B cell (primary cell): ENCODE measurements at regions not wholly inside any gene's neighbourhood (a gene's known extent, or its start where the extent isn't known, plus 50 kb on each side); places are given as distances from the start of the nearest gene placed in this dataset.

ENCODE experiments used
- ATAC-seq: fragments of 200-7000 bp; cut with Tn5 transposase; one replicate; pipeline ENCODE4 v1.10.0; 2021; ENCODE audit warnings: low read depth, mild to moderate bottlenecking, moderate number of reproducible peaks, moderate library complexity
- CTCF ChIA-PET: fragments of 350-600 bp; sonication (Branson Sonifier 250); formaldehyde crosslinking; loops from one replicate; lab custom pipeline; 2021; ENCODE audit warnings: antibody characterized with exemption, inconsistent platforms; lab: Charles Lee
- POLR2A ChIA-PET: fragments of 350-600 bp; sonication (Branson Sonifier 250); formaldehyde crosslinking; loops from one replicate; lab custom pipeline; 2021; ENCODE audit warnings: antibody characterized with exemption; lab: Charles Lee
- DNase-seq: peaks from one replicate; pipeline ENCODE4 v3.0.0; 2013
- H2AFZ ChIP-seq: 2 replicates; pipeline ENCODE4 v1.6.1; 2012; ENCODE audit warnings: mild to moderate bottlenecking, low read depth, low read length; ENCODE audit not compliant: insufficient read depth, poor library complexity, severe bottlenecking
- H3K27ac ChIP-seq, 2 donors: 1 replicate in 1 of 2; 2 replicates in 1 of 2; pipeline ENCODE4 v1.5.1; 2012 to 2013; ENCODE audit warnings: low read length in 2 of 2, mild to moderate bottlenecking in 2 of 2, moderate library complexity in 1 of 2
- H3K27me3 ChIP-seq, 4 experiments: fragments of 200-600 bp in 1 of 4; sonication (generic) in 1 of 4; replicated peaks in 1 of 4; 1 replicate in 2 of 4; 2 replicates in 2 of 4; pipeline versions ENCODE4 v1.6.1 to v1.7.0; 2013 to 2016; ENCODE audit warnings: low read length in 3 of 4, mild to moderate bottlenecking in 2 of 4, mixed read lengths in 1 of 4, moderate library complexity in 1 of 4; ENCODE audit not compliant: insufficient read depth in 4 of 4, control insufficient read depth in 3 of 4; ENCODE audit errors: control extremely low read depth in 1 of 4
- H3K36me3 ChIP-seq, 2 experiments: replicated peaks in 1 of 2; 1 replicate in 1 of 2; 2 replicates in 1 of 2; pipeline versions ENCODE4 v1.6.1 to v1.7.1; 2013; ENCODE audit warnings: low read length in 1 of 2; ENCODE audit not compliant: insufficient read depth in 2 of 2, control insufficient read depth in 1 of 2; ENCODE audit errors: control extremely low read depth in 1 of 2, extremely low read depth in 1 of 2
- H3K4me1 ChIP-seq, 2 donors: fragments of 200-600 bp in 1 of 2; sonication (generic) in 1 of 2; 1 replicate in 1 of 2; 2 replicates in 1 of 2; pipeline versions ENCODE4 v1.5.1 to v1.6.1; 2013 to 2017; ENCODE audit warnings: low read length in 2 of 2; ENCODE audit not compliant: control insufficient read depth in 2 of 2, insufficient read depth in 2 of 2
- H3K4me2 ChIP-seq: replicated peaks from 2 replicates; pipeline ENCODE3; 2012; ENCODE audit warnings: mild to moderate bottlenecking, low read depth, low read length; ENCODE audit not compliant: poor library complexity, severe bottlenecking
- H3K4me3 ChIP-seq, 5 experiments: fragments of 200-600 bp in 1 of 5; sonication (generic) in 1 of 5; 1 replicate in 3 of 5; 2 replicates in 2 of 5; pipeline versions ENCODE4 v1.5.1 to v1.7.0; 2011 to 2016; ENCODE audit warnings: low read length in 4 of 5, mild to moderate bottlenecking in 4 of 5, low read depth in 2 of 5, control low read depth in 1 of 5, moderate library complexity in 1 of 5; ENCODE audit not compliant: insufficient read depth in 1 of 5; ENCODE audit errors: control extremely low read depth in 1 of 5, extremely low read depth in 1 of 5
- H3K79me2 ChIP-seq: fragments of 200-600 bp; sonication (generic); one replicate; pipeline ENCODE4 v1.6.0; 2016; ENCODE audit warnings: low read length; ENCODE audit not compliant: control insufficient read depth, insufficient read depth
- H3K9ac ChIP-seq: fragments of 200-600 bp; sonication (generic); 2 replicates; pipeline ENCODE4 v1.6.1; 2017; ENCODE audit warnings: mild to moderate bottlenecking, low read length, moderate library complexity
- H3K9me3 ChIP-seq, 3 donors: one replicate each; pipeline versions ENCODE4 v1.6.1 to v1.7.1; 2013; ENCODE audit warnings: low read length in 2 of 3; ENCODE audit not compliant: control insufficient read depth in 2 of 3, insufficient read depth in 1 of 3; ENCODE audit errors: control extremely low read depth in 1 of 3
- H4K20me1 ChIP-seq: 2 replicates; pipeline ENCODE4 v1.6.0; 2012; ENCODE audit warnings: mild to moderate bottlenecking, low read length; ENCODE audit not compliant: insufficient read depth, control insufficient read depth, poor library complexity, severe bottlenecking
- H3K27ac Mint-ChIP-seq: one replicate; pipeline ENCODE4 v1.8.0; 2021; ENCODE audit warnings: mixed read lengths
- H3K27me3 Mint-ChIP-seq: one replicate; pipeline ENCODE4 v1.8.0; 2021; ENCODE audit warnings: mixed read lengths
- H3K4me1 Mint-ChIP-seq: one replicate; pipeline ENCODE4 v1.8.0; 2021; ENCODE audit warnings: mixed read lengths
- H3K4me3 Mint-ChIP-seq: one replicate; pipeline ENCODE4 v1.8.0; 2021; ENCODE audit warnings: mixed read lengths
- H3K9me3 Mint-ChIP-seq: one replicate; pipeline ENCODE4 v1.8.0; 2022; ENCODE audit warnings: mixed read lengths; ENCODE audit not compliant: insufficient read depth
- CTCF ChIP-seq: fragments of 200-600 bp; IDR thresholded peaks from one replicate; pipeline ENCODE4 v1.8.0; 2022; ENCODE audit warnings: antibody characterized with exemption, mild to moderate bottlenecking
- EZH2 ChIP-seq: IDR thresholded peaks from 2 replicates; pipeline ENCODE4 v1.6.1; 2012; ENCODE audit warnings: borderline replicate concordance, low read depth, mild to moderate bottlenecking, moderate library complexity, low read length; ENCODE audit not compliant: insufficient read depth, poor library complexity, severe bottlenecking
- WGBS: methylation state at CpG from one replicate; pipeline ENCODE4 v1.1.5; 2013; ENCODE audit warnings: missing lambda C conversion rate; ENCODE audit not compliant: insufficient coverage; 5-methylcytosine and 5-hydroxymethylcytosine counted together
- intact Hi-C: fragments of 100-400 bp; cut with micrococcal nuclease; formaldehyde crosslinking; loops from one replicate; pipeline ENCODE4 v1.10.0; 2022

- no peaks in the 10 kb centered on the region for H3K4me1 Mint-ChIP-seq
- no peak overlapping the region for H2AFZ ChIP-seq
- TF ChIP-seq CTCF (no peak), EZH2 (no peak)
- no peaks in the 10 kb centered on the region for H3K4me1 ChIP-seq
- ChIA-PET POLR2A (no interaction called here), CTCF (no interaction called here)
- H3K27ac ChIP-seq: no peak overlapping the region
- no peak overlapping the region for H3K4me2 ChIP-seq
- intact Hi-C loops: no loop called here
- DNase-seq (no peak), ATAC-seq (no peak)
- WGBS: 22% methylated on average over 3 of the region's 4 CpGs
- H3K9me3 Mint-ChIP-seq: peaks cover 5% of the 10 kb centered on the region
- H3K79me2 ChIP-seq: no peaks in the 10 kb centered on the region
- H3K4me3 ChIP-seq: no peak overlapping the region
- no peaks in the 10 kb centered on the region for H3K27me3 ChIP-seq
- H3K4me3 Mint-ChIP-seq: no peak overlapping the region
- no peaks in the 10 kb centered on the region for H3K36me3 ChIP-seq
- no peaks in the 10 kb centered on the region for H3K9me3 ChIP-seq
- no peak overlapping the region for H3K27ac Mint-ChIP-seq
- no peaks in the 10 kb centered on the region for H3K27me3 Mint-ChIP-seq
- H4K20me1 ChIP-seq: no peaks in the 10 kb centered on the region
- no peak overlapping the region for H3K9ac ChIP-seq
These were observed 879.8 kb downstream of the SOCS6 start for GRCh38 chr18:71168557-71169145.

- Histone ChIP-seq H3K36me3 (no peaks in the 10 kb centered on the region), H3K79me2 (no peaks in the 10 kb centered on the region), H3K27me3 (no peaks in the 10 kb centered on the region), H3K4me1 (no peaks in the 10 kb centered on the region), H3K27ac (no peak overlapping the region), H3K4me2 (no peak overlapping the region), H3K9ac (no peak overlapping the region), H3K9me3 (peaks cover 0 to 2% (median 0%) of the 10 kb centered on the region in 3 donors), H4K20me1 (no peaks in the 10 kb centered on the region), H2AFZ (no peak overlapping the region), H3K4me3 (no peak overlapping the region)
- Mint-ChIP-seq H3K27me3 (no peaks in the 10 kb centered on the region), H3K9me3 (peaks cover 2% of the 10 kb centered on the region), H3K4me3 (no peak overlapping the region), H3K27ac (no peak overlapping the region), H3K4me1 (no peaks in the 10 kb centered on the region)
- DNase-seq (no peak), ATAC-seq (no peak)
- intact Hi-C loops: no loop called here
- CTCF ChIA-PET: no interaction called here
- WGBS: no CpG with 5 or more reads among the region's 3 CpGs
- POLR2A ChIA-PET: no interaction called here
- no peak for TF ChIP-seq EZH2
- no peak for TF ChIP-seq CTCF
These were observed 847.6 kb downstream of the SOCS6 start for GRCh38 chr18:71136487-71136886.
